NCI-H774 (cell line): ENCODE measurements at regions not wholly inside any gene's neighbourhood (a gene's known extent, or its start where the extent isn't known, plus 50 kb on each side); places are given as distances from the start of the nearest gene placed in this dataset.

Experiments used
- DNase-seq: peaks from one replicate; lab custom pipeline; 2025; lab: John Stamatoyannopoulos, UW

GRCh38 chr11:115599125-115599524, 94.9 kb upstream of the CADM1 start:
- DNase-seq, result no peak

- DNase-seq, result no peak
Measured at GRCh38 chr11:115598257-115598901, 94.2 kb upstream of the CADM1 start.

- DNase-seq, result no peak
Measured at GRCh38 chr11:115591380-115591779, 87.2 kb upstream of the CADM1 start.

GRCh38 chr11:115590254-115590653, 86.0 kb upstream of the CADM1 start:
- DNase-seq, result peak; percentile 95

GRCh38 chr11:115587718-115588342, 83.6 kb upstream of the CADM1 start:
- no peak for DNase-seq

GRCh38 chr11:115585361-115586024, 81.3 kb upstream of the CADM1 start:
- DNase-seq, result no peak

- DNase-seq, result peak; percentile 72
Measured at GRCh38 chr11:115581871-115582639, 77.8 kb upstream of the CADM1 start.

GRCh38 chr11:115580927-115581680, 76.9 kb upstream of the CADM1 start:
- DNase-seq, result peak; percentile 18

GRCh38 chr11:115580416-115580815, 76.2 kb upstream of the CADM1 start:
- no peak for DNase-seq

- no peak for DNase-seq
Measured at GRCh38 chr11:115579181-115579825, 75.1 kb upstream of the CADM1 start.

- no peak for DNase-seq
Measured at GRCh38 chr11:115578275-115578674, 74.1 kb upstream of the CADM1 start.

GRCh38 chr11:115577701-115578100, 73.5 kb upstream of the CADM1 start:
- DNase-seq, result no peak

- DNase-seq, result no peak
Measured at GRCh38 chr11:115576606-115577380, 72.6 kb upstream of the CADM1 start.

- DNase-seq, result no peak
Measured at GRCh38 chr11:115572551-115572950, 68.3 kb upstream of the CADM1 start.

GRCh38 chr11:115566180-115566764, 62.1 kb upstream of the CADM1 start:
- DNase-seq, result no peak

GRCh38 chr11:115564851-115565250, 60.6 kb upstream of the CADM1 start:
- DNase-seq, result no peak

- no peak for DNase-seq
Measured at GRCh38 chr11:115561116-115561515, 56.9 kb upstream of the CADM1 start.

- DNase-seq, result no peak
Measured at GRCh38 chr11:115558635-115559034, 54.4 kb upstream of the CADM1 start.

- no peak for DNase-seq
Measured at GRCh38 chr11:115557681-115558080, 53.5 kb upstream of the CADM1 start.

GRCh38 chr11:115556984-115557383, 52.8 kb upstream of the CADM1 start:
- DNase-seq, result no peak
